ENCODE measurements at regions not wholly inside any gene's neighbourhood (a gene's known extent, or its start where the extent isn't known, plus 50 kb on each side); places are given as distances from the start of the nearest gene placed in this dataset.
A peak's percentile ranks its signal among the peaks of the same experiment; 100 is the strongest.

DNA sequence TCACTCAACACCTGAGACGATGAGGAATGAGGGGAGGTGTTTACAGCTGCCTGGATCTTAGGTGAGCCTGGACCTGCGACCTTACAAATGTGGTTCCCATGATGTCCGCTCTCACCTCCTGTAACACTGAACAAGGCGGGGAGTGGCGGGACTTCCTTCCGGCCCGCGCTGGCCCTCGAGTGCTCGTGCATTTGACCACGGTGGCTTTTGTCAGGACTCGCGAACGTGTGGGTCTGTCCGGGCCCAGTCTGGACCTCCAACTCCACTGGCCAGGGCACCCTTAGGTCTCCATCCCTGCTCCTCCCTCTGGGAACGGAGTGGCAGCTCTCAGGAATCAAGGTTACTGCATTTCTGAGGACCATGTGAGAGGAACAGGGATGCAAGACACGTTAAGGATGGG is 263.0 kb upstream of the SALL3 start:
- intact Hi-C loops (cut with DNase I, micrococcal nuclease): no loop called here
- Histone ChIP-seq H3K9me3 (no peaks in the 10 kb centered on the region), H3K4me1 (ENCODE audit: low read depth) (no peaks in the 10 kb centered on the region), H3K36me3 (ENCODE audit: low read depth) (no peaks in the 10 kb centered on the region), H3K4me3 (no peak overlapping the region)
- ATAC-seq (no peak), DNase-seq (peak in 1 of 3 donors; percentile 27)
- no peak for TF ChIP-seq CTCF (IDR thresholded peaks at IDR 0.05)

GRCh38 chr18:78717051-78717765 is 262.4 kb upstream of the SALL3 start:
- no peak overlapping the region for H3K4me3 ChIP-seq
- ATAC-seq: no peak
- no peaks in the 10 kb centered on the region for H3K9me3 ChIP-seq
- H3K4me1 ChIP-seq (ENCODE audit: low read depth): no peaks in the 10 kb centered on the region
- TF ChIP-seq CTCF (IDR thresholded peaks at IDR 0.05): no peak
- intact Hi-C loops (cut with DNase I, micrococcal nuclease): no loop called here
- DNase-seq: peak in 1 of 3 donors; percentile 21
- no peaks in the 10 kb centered on the region for H3K36me3 ChIP-seq (ENCODE audit: low read depth)

- DNase-seq: no peak
- Histone ChIP-seq H3K4me3 (no peak overlapping the region), H3K36me3 (ENCODE audit: low read depth) (no peaks in the 10 kb centered on the region), H3K9me3 (no peaks in the 10 kb centered on the region), H3K4me1 (ENCODE audit: low read depth) (no peaks in the 10 kb centered on the region)
- TF ChIP-seq CTCF (IDR thresholded peaks at IDR 0.05): no peak
- no peak for ATAC-seq
- intact Hi-C loops (cut with DNase I, micrococcal nuclease): no loop called here
These were observed 261.9 kb upstream of the SALL3 start for GRCh38 chr18:78717766-78718150.

GRCh38 chr18:78719821-78720220 is 259.8 kb upstream of the SALL3 start:
- Histone ChIP-seq H3K9me3 (no peaks in the 10 kb centered on the region), H3K4me1 (ENCODE audit: low read depth) (no peaks in the 10 kb centered on the region), H3K4me3 (no peak overlapping the region), H3K36me3 (ENCODE audit: low read depth) (no peaks in the 10 kb centered on the region)
- DNase-seq (peak in 1 of 3 donors; percentile 22), ATAC-seq (no peak)
- TF ChIP-seq CTCF (IDR thresholded peaks at IDR 0.05): no peak
- intact Hi-C loops (cut with DNase I, micrococcal nuclease): no loop called here

DNA sequence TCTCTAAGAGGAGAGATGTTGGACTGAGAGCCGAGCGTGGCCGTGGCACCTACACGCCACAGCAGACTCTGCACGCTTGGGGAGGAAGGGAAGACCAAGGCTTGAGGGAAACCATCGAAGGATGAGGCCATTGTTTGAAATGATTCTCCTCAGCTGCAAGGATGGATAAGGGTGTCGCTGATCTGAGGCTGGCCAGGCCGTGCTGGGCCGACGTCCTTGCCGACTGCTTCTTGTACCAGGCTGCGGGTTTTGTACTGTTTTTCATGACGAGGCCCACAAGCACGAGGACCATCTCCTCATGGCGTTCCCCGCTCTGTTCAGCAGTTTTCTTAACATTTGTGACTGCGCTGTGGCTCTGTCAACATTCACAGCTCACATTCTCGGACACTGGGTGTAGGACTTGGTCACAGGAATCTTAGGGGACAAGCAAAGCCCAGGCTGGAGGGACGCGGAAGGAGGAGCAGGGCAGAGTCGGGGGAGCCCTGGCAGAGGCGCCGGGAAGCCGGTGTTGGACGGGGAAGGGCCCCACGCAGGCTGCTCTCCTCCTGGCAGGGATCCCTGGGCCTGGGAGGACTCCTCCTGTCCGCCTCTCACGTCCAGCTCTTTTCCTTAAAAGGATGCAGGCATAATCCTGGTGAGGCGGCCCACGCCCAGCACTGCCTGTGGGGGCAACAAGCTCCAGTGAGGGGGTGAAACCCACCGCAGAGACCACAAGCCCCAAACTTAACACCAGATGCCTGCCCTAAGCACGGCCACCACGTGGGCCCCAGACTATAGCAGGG is 259.0 kb upstream of the SALL3 start:
- no peaks in the 10 kb centered on the region for H3K9me3 ChIP-seq
- H3K36me3 ChIP-seq (ENCODE audit: low read depth): no peaks in the 10 kb centered on the region
- intact Hi-C loops (cut with DNase I, micrococcal nuclease): no loop called here
- no peak for ATAC-seq
- H3K4me3 ChIP-seq: no peak overlapping the region
- no peaks in the 10 kb centered on the region for H3K4me1 ChIP-seq (ENCODE audit: low read depth)
- peak in 1 of 3 donors; percentile 39 for DNase-seq
- no peak for TF ChIP-seq CTCF (IDR thresholded peaks at IDR 0.05)
